OCI-LY3 (cell line): ENCODE measurements at regions not wholly inside any gene's neighbourhood (a gene's known extent, or its start where the extent isn't known, plus 50 kb on each side); places are given as distances from the start of the nearest gene placed in this dataset.
"Not testable (repeated sequence)": the region's sequence is repeated elsewhere in the genome, so short reads cannot be mapped to it uniquely, and the experiment has no call there.

Experiments
- H2AFZ ChIP-seq: fragments of 200-600, 300-600 bp; shearing (Covaris generic); 2 replicates; pipeline ENCODE4 v1.6.0; 2014; ENCODE audit warnings: antibody characterized with exemption, low read depth, low read length
- H3K27ac ChIP-seq: fragments of 200-600, 300-600 bp; sonication (generic); 2 replicates; pipeline ENCODE4 v1.5.1; 2014; ENCODE audit warnings: mild to moderate bottlenecking, low read length, moderate library complexity, mixed read lengths
- H3K27me3 ChIP-seq: fragments of 200-600, 300-600 bp; sonication (generic); 2 replicates; pipeline ENCODE4 v1.6.1; 2014; ENCODE audit warnings: low read depth, low read length, mixed read lengths
- H3K36me3 ChIP-seq: fragments of 200-600, 300-600 bp; sonication (generic); replicated peaks from 2 replicates; pipeline ENCODE3; 2014; ENCODE audit warnings: low read depth, low read length, mixed read lengths
- H3K4me1 ChIP-seq: fragments of 300-600, 200-600 bp; sonication (generic); 2 replicates; pipeline ENCODE4 v1.6.1; 2014; ENCODE audit warnings: low read length, mixed read lengths
- H3K4me2 ChIP-seq: fragments of 200-600, 300-600 bp; sonication (generic); 2 replicates; pipeline ENCODE4 v1.6.1; 2014; ENCODE audit warnings: low read length, mixed read lengths
- H3K4me3 ChIP-seq: fragments of 300-600, 200-600 bp; sonication (generic); 2 replicates; pipeline ENCODE4 v1.5.1; 2014; ENCODE audit warnings: antibody characterized with exemption, mild to moderate bottlenecking, low read length, moderate library complexity
- H3K79me2 ChIP-seq: fragments of 300-600, 200-600 bp; shearing (Covaris generic); 2 replicates; pipeline ENCODE4 v1.6.1; 2014; ENCODE audit warnings: mild to moderate bottlenecking, low read length, mixed read lengths
- H3K9ac ChIP-seq: fragments of 300-600, 200-600 bp; shearing (Covaris generic); 2 replicates; pipeline ENCODE4 v1.6.0; 2014; ENCODE audit warnings: mild to moderate bottlenecking, low read length, moderate library complexity
- H3K9me3 ChIP-seq: fragments of 200-600, 300-600 bp; shearing (Covaris generic); 2 replicates; pipeline ENCODE4 v1.6.1; 2014; ENCODE audit warnings: low read length, mixed read lengths; ENCODE audit not compliant: insufficient read depth
- H4K20me1 ChIP-seq: fragments of 200-600, 300-600 bp; sonication (generic); 2 replicates; pipeline ENCODE4 v1.6.1; 2016; ENCODE audit warnings: low read length, mixed read lengths; ENCODE audit not compliant: insufficient read depth

DNA sequence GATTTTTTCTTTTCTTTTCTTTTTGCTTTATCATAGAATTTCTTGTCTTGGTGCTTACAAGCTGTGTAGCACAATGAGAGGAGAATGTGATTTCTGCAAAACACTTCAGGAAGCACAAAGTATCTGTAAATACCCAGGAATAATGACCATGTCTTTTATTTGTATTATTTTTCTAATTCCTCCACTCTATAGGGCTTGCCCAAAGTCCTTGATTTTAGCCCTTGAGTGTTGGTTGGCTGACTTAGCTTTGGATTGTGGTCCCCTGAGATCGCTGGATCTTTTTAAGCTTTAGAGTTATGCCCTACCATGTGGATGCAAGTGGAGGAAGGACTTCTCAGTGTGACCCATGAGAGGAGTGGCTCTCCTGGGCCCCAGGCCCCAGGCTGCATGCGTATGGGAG is 52.2 kb downstream of the HOXC4 start:
- not testable (repeated sequence) for H3K27ac ChIP-seq, H3K36me3 ChIP-seq, H3K4me1 ChIP-seq, H3K9ac ChIP-seq, H3K4me2 ChIP-seq, H3K4me3 ChIP-seq, H2AFZ ChIP-seq, H4K20me1 ChIP-seq, H3K27me3 ChIP-seq, H3K79me2 ChIP-seq, H3K9me3 ChIP-seq

DNA sequence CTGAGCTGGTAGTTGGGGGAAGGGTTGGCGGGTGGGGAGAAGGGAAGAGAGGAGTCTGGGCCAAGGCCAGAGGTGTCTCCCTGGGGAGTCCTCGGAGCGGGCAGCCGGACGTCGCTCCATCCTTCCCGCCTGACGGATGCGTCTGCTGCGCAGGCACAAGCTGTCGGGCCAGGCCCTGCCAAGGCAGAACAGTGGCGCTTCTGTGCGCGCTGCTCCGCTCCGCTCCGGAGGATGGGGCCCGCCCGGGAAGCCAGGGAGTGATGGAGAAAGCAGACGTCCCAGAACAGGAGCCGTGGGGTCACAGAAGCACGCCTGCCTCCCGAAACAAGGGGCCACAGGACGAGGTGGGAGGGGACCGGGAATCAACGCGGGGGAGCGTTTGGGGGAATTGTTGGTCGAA is 52.6 kb downstream of the HOXC4 start:
- not testable (repeated sequence) for H3K9me3 ChIP-seq, H3K36me3 ChIP-seq, H3K27me3 ChIP-seq, H3K27ac ChIP-seq, H3K4me3 ChIP-seq, H3K4me2 ChIP-seq, H2AFZ ChIP-seq, H3K79me2 ChIP-seq, H3K4me1 ChIP-seq, H4K20me1 ChIP-seq, H3K9ac ChIP-seq

GRCh38 chr12:54106803-54107579 is 53.4 kb downstream of the HOXC4 start:
- not testable (repeated sequence) for H3K9ac ChIP-seq, H3K4me2 ChIP-seq

DNA sequence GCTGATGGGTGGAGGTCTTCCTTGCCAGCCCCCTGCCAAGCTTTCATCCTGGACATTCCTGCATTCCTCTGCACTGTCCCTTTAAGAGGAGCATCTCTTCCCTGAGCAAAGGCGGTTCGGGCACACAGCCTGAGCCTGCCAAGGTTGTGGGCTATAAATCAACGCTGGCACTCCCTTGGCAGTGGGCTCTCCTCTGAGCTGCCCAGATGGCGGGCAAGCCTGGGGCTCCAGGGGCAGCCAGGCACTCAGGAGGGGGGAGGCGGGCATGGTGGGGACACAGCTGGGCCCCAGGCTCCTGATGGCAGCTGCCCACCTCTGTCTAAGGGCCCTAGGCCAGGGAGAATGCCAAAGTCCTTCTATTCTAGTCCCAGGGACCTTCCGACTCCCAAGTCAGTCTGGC is 58.7 kb downstream of the HOXC4 start:
- H3K4me1 ChIP-seq, H3K36me3 ChIP-seq, H3K9ac ChIP-seq, H3K4me3 ChIP-seq, H2AFZ ChIP-seq, H3K4me2 ChIP-seq, H4K20me1 ChIP-seq, H3K27ac ChIP-seq, H3K79me2 ChIP-seq, H3K27me3 ChIP-seq, H3K9me3 ChIP-seq: not testable (repeated sequence)

More at GRCh38 chr12:54106803-54107579, 53.4 kb downstream of the HOXC4 start:
- not testable (repeated sequence) for H3K4me1 ChIP-seq, H4K20me1 ChIP-seq, H3K9me3 ChIP-seq, H3K36me3 ChIP-seq, H3K27ac ChIP-seq, H2AFZ ChIP-seq, H3K27me3 ChIP-seq, H3K79me2 ChIP-seq, H3K4me3 ChIP-seq

GRCh38 chr12:54116055-54116454 is 62.4 kb downstream of the HOXC4 start:
- not testable (repeated sequence) for H3K79me2 ChIP-seq, H3K4me2 ChIP-seq, H3K27ac ChIP-seq, H4K20me1 ChIP-seq, H3K4me3 ChIP-seq, H2AFZ ChIP-seq, H3K9ac ChIP-seq, H3K36me3 ChIP-seq, H3K9me3 ChIP-seq, H3K27me3 ChIP-seq, H3K4me1 ChIP-seq

GRCh38 chr12:54117392-54117791 is 63.8 kb downstream of the HOXC4 start:
- not testable (repeated sequence) for H3K27ac ChIP-seq, H3K4me3 ChIP-seq, H3K27me3 ChIP-seq, H2AFZ ChIP-seq, H3K9me3 ChIP-seq, H3K4me1 ChIP-seq, H4K20me1 ChIP-seq, H3K9ac ChIP-seq, H3K4me2 ChIP-seq, H3K79me2 ChIP-seq, H3K36me3 ChIP-seq

GRCh38 chr12:54119082-54119481 is 65.4 kb downstream of the HOXC4 start:
- H3K27ac ChIP-seq, H3K4me1 ChIP-seq, H3K27me3 ChIP-seq, H4K20me1 ChIP-seq, H2AFZ ChIP-seq, H3K36me3 ChIP-seq, H3K79me2 ChIP-seq, H3K4me3 ChIP-seq, H3K9me3 ChIP-seq, H3K9ac ChIP-seq, H3K4me2 ChIP-seq: not testable (repeated sequence)

DNA sequence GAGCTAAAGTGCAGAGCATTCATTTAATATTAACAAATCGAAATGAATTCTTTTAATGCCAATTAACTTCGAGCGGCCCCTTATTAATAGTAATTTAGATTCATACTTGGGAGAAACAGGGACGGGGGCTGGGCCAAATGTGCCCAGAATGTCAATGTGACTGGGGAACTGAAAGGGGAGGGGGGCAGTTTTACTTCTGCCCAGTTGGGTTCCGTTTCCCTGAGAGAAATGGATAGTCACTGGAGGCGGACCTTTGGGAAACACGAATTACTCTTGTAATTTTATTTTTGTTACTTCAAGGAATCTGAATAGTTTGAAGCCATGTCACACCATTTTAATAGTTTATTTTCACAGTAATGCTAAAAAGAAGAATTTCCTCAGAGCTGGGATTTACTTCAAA is 64.8 kb downstream of the SMUG1 start:
- Histone ChIP-seq H3K4me1 (peaks cover 12% of the 10 kb centered on the region), H3K4me3 (peak overlapping the region; percentile 50), H3K4me2 (peak overlapping the region; percentile 71)
- not testable (repeated sequence) for H3K27me3 ChIP-seq, H3K9ac ChIP-seq, H3K79me2 ChIP-seq, H3K36me3 ChIP-seq, H4K20me1 ChIP-seq, H3K27ac ChIP-seq, H2AFZ ChIP-seq, H3K9me3 ChIP-seq

- H3K9ac ChIP-seq, H3K9me3 ChIP-seq, H3K27me3 ChIP-seq, H3K4me2 ChIP-seq, H3K27ac ChIP-seq, H4K20me1 ChIP-seq, H3K4me3 ChIP-seq, H3K79me2 ChIP-seq, H3K36me3 ChIP-seq, H2AFZ ChIP-seq: not testable (repeated sequence)
- H3K4me1 ChIP-seq: peaks cover 12% of the 10 kb centered on the region
Measured at GRCh38 chr12:54125708-54126028, 63.1 kb downstream of the SMUG1 start.
